Suprapubic skin (tissue), 4 donors: ENCODE measurements at regions not wholly inside any gene's neighbourhood (a gene's known extent, or its start where the extent isn't known, plus 50 kb on each side); places are given as distances from the start of the nearest gene placed in this dataset.

Experiments
- CTCF ChIP-seq, 2 donors: fragments of 200-600 bp in 1 of 2; fragments of 450-650 bp in 1 of 2; sonication (generic) in 1 of 2; IDR thresholded peaks; one replicate each; pipeline ENCODE4 v1.5.1; 2016 to 2019; ENCODE audit warnings: antibody characterized with exemption in 2 of 2, mild to moderate bottlenecking in 1 of 2, moderate library complexity in 1 of 2
- EP300 ChIP-seq: sonication (generic); formaldehyde crosslinking; IDR thresholded peaks from one replicate; pipeline ENCODE4 v1.6.1; 2017; ENCODE audit warnings: antibody characterized with exemption
- POLR2A ChIP-seq, 2 donors: fragments of 450-650 bp; IDR thresholded peaks; one replicate each; pipeline ENCODE4 v1.6.1; 2017; ENCODE audit warnings: antibody characterized with exemption in 2 of 2, mild to moderate bottlenecking in 2 of 2, moderate library complexity in 2 of 2
- POLR2AphosphoS5 ChIP-seq, 3 donors: sonication (generic); formaldehyde crosslinking; IDR thresholded peaks; one replicate each; pipeline ENCODE4 v1.6.1; 2017; ENCODE audit warnings: antibody characterized with exemption in 3 of 3

DNA sequence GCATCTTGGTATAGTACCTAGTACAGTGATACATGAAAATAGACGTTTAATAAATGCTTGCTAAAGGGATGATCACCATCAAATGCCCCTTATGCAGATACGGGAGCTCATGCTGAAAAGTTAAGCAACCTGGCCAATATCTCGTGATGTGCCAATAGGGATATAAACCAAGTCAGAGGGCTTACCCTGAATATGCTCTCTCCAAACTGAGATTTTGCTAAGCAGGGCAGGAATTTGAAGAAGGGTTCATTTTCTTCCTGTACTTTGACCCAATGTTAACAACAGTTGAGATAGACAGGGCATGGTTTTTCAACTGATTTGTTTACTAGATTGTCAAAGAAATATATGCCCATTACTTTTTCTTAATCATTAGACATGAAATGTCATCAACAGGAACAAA is 219.3 kb upstream of the PREP start:
- TF ChIP-seq CTCF (IDR thresholded peaks at IDR 0.05) (no peak), POLR2AphosphoS5 (IDR thresholded peaks at IDR 0.05) (no peak), POLR2A (IDR thresholded peaks at IDR 0.05) (no peak), EP300 (no peak)
